A549 (cell line): ENCODE measurements at regions not wholly inside any gene's neighbourhood (a gene's known extent, or its start where the extent isn't known, plus 50 kb on each side); places are given as distances from the start of the nearest gene placed in this dataset.

Experiments used
- CBX2 ChIP-seq: fragments of 200-600 bp; sonication (generic); IDR thresholded peaks from 2 replicates; pipeline ENCODE4 v1.6.1; 2016; ENCODE audit warnings: low read depth, mild to moderate bottlenecking, borderline replicate concordance
- CHD2 ChIP-seq: fragments of 150-350 bp; IDR thresholded peaks from 2 replicates; pipeline ENCODE4 v1.6.1; 2014; ENCODE audit warnings: low read length; ENCODE audit not compliant: partially characterized antibody
- CTCF ChIP-seq: fragments of >200 bp; sonication (Bioruptor Twin); formaldehyde crosslinking; IDR thresholded peaks from 3 replicates; pipeline ENCODE4 v1.5.1; 2016
- EHMT2 ChIP-seq: fragments of 200-600 bp; sonication (generic); IDR thresholded peaks from 2 replicates; pipeline ENCODE4 v1.6.1; 2016; ENCODE audit warnings: antibody characterized with exemption, low read depth, mild to moderate bottlenecking, moderate library complexity
- EP300 ChIP-seq, 2 experiments: fragments of >200 bp; sonication (Bioruptor Twin); formaldehyde crosslinking; IDR thresholded peaks; 2 replicates in 1 of 2; 3 replicates in 1 of 2; pipeline ENCODE4 v1.6.1; 2016 to 2017
- MAX ChIP-seq: IDR thresholded peaks from 2 replicates; pipeline ENCODE4 v1.6.1; 2012
- NPAS2 ChIP-seq: fragments of 250-450 bp; sonication (Bioruptor Pico); IDR thresholded peaks from 2 replicates; pipeline ENCODE4 v1.8.0; 2022; ENCODE audit warnings: mild to moderate bottlenecking, moderate library complexity, borderline replicate concordance
- PBX3 ChIP-seq: IDR thresholded peaks from 2 replicates; pipeline ENCODE4 v1.6.1; 2012
- POLR2A ChIP-seq: IDR thresholded peaks from 2 replicates; pipeline ENCODE4 v1.6.1; 2012; ENCODE audit warnings: mild to moderate bottlenecking, low read length
- RFX5 ChIP-seq: fragments of 450-650 bp; IDR thresholded peaks from 2 replicates; pipeline ENCODE4 v1.7.1; 2014; ENCODE audit warnings: antibody characterized with exemption, mild to moderate bottlenecking, moderate library complexity
- SMC3 ChIP-seq: fragments of >200 bp; sonication (Bioruptor Twin); formaldehyde crosslinking; IDR thresholded peaks from 3 replicates; pipeline ENCODE4 v1.6.1; 2018; ENCODE audit warnings: inconsistent platforms

- TF ChIP-seq CTCF: no peak
- no peak for TF ChIP-seq PBX3
- no peak for TF ChIP-seq NPAS2
- no peak for TF ChIP-seq EP300 (IDR thresholded peaks at IDR 0.05)
- no peak for TF ChIP-seq CHD2
- TF ChIP-seq MAX: no peak
- no peak for TF ChIP-seq RFX5
- no peak for TF ChIP-seq CBX2
- TF ChIP-seq SMC3: no peak
- no peak for TF ChIP-seq POLR2A
- no peak for TF ChIP-seq EHMT2
Observed at GRCh38 chr4:62706423-62706822, 1506.3 kb downstream of the ADGRL3 start.
